GM23338 (cell line): ENCODE measurements at regions not wholly inside any gene's neighbourhood (a gene's known extent, or its start where the extent isn't known, plus 50 kb on each side); places are given as distances from the start of the nearest gene placed in this dataset.

Experiments
- ATAC-seq: fragments of 200-7000 bp; cut with Tn5 transposase; 3 replicates; pipeline ENCODE4 v1.9.1; 2020
- DNase-seq: peaks from one replicate; pipeline ENCODE4 v3.0.0-alpha.2; 2015; ENCODE audit warnings: low spot score
- H2AFZ ChIP-seq: fragments of 200-600 bp; sonication (generic); 2 replicates; pipeline ENCODE4 v1.8.0; 2016; ENCODE audit warnings: antibody characterized with exemption, mild to moderate bottlenecking, moderate library complexity
- H3F3A ChIP-seq: fragments of 200-600 bp; sonication (generic); replicated peaks from 2 replicates; pipeline ENCODE4 v1.8.0; 2017; ENCODE audit warnings: antibody characterized with exemption, mixed run types, low read depth
- H3K27ac ChIP-seq: fragments of 200-600 bp; sonication (generic); 2 replicates; pipeline ENCODE4 v1.6.1; 2016; ENCODE audit warnings: low read depth
- H3K27me3 ChIP-seq: fragments of 200-600 bp; sonication (generic); 2 replicates; pipeline ENCODE4 v1.8.0; 2016; ENCODE audit warnings: mild to moderate bottlenecking, mixed run types, moderate library complexity; ENCODE audit not compliant: insufficient read depth
- H3K36me3 ChIP-seq: fragments of 200-600 bp; sonication (generic); 2 replicates; pipeline ENCODE4 v1.8.0; 2016; ENCODE audit warnings: mild to moderate bottlenecking; ENCODE audit not compliant: insufficient read depth
- H3K4me1 ChIP-seq: fragments of 200-600 bp; sonication (generic); 2 replicates; pipeline ENCODE4 v1.8.0; 2016; ENCODE audit warnings: mild to moderate bottlenecking, moderate library complexity; ENCODE audit not compliant: insufficient read depth
- H3K4me2 ChIP-seq: fragments of 200-600 bp; sonication (generic); 2 replicates; pipeline ENCODE4 v1.7.1; 2017; ENCODE audit warnings: mixed run types
- H3K4me3 ChIP-seq: fragments of 200-600 bp; sonication (generic); 2 replicates; pipeline ENCODE4 v1.6.1; 2016; ENCODE audit warnings: mixed run types
- H3K79me2 ChIP-seq: fragments of 200-600 bp; sonication (generic); replicated peaks from 2 replicates; pipeline ENCODE4 v1.8.0; 2017; ENCODE audit warnings: mild to moderate bottlenecking; ENCODE audit not compliant: insufficient read depth
- H3K9me2 ChIP-seq: fragments of 200-600 bp; sonication (generic); 2 replicates; pipeline ENCODE4 v1.8.0; 2017; ENCODE audit not compliant: insufficient read depth
- H4K20me1 ChIP-seq: fragments of 200-600 bp; sonication (generic); replicated peaks from 2 replicates; pipeline ENCODE4 v1.8.0; 2017; ENCODE audit warnings: mild to moderate bottlenecking; ENCODE audit not compliant: insufficient read depth
- H3K27ac Mint-ChIP-seq: 2 replicates; pipeline ENCODE4 v1.8.0; 2020; ENCODE audit warnings: inconsistent platforms, mild to moderate bottlenecking, moderate library complexity, mixed read lengths
- H3K27me3 Mint-ChIP-seq: 3 replicates; pipeline ENCODE4 v1.8.0; 2022; ENCODE audit warnings: low read depth, mild to moderate bottlenecking, moderate library complexity, mixed read lengths, inconsistent platforms; ENCODE audit not compliant: insufficient read depth, poor library complexity
- H3K36me3 Mint-ChIP-seq: 3 replicates; pipeline ENCODE4 v1.8.0; 2021; ENCODE audit warnings: low read depth, mild to moderate bottlenecking, inconsistent platforms, moderate library complexity, mixed read lengths
- H3K4me1 Mint-ChIP-seq: 3 replicates; pipeline ENCODE4 v1.8.0; 2020; ENCODE audit warnings: mild to moderate bottlenecking, inconsistent platforms, mixed read lengths
- H3K4me3 Mint-ChIP-seq: 3 replicates; pipeline ENCODE4 v1.8.0; 2021; ENCODE audit warnings: moderate library complexity, mild to moderate bottlenecking, inconsistent platforms, mixed read lengths
- H3K9me3 Mint-ChIP-seq: 3 replicates; pipeline ENCODE4 v1.8.0; 2020; ENCODE audit warnings: moderate library complexity, mild to moderate bottlenecking, inconsistent platforms, mixed read lengths
- CREB1 ChIP-seq: fragments of 250-450 bp; sonication (Bioruptor Pico); IDR thresholded peaks from 2 replicates; pipeline ENCODE4 v1.5.0; 2020; ENCODE audit warnings: low read depth, mild to moderate bottlenecking, moderate library complexity
- CTCF ChIP-seq, 2 experiments: fragments of 200-600 bp in 1 of 2; sonication (generic) in 1 of 2; conservative IDR thresholded peaks; 2 replicates each; pipeline versions ENCODE4 v1.5.1 to v1.6.1; 2016 to 2017; ENCODE audit warnings: antibody characterized with exemption in 2 of 2, low read depth in 2 of 2, mild to moderate bottlenecking in 2 of 2, moderate library complexity in 1 of 2
- ETS1 ChIP-seq: IDR thresholded peaks from 2 replicates; pipeline ENCODE4 v1.6.1; 2016; ENCODE audit warnings: antibody characterized with exemption
- EZH2 ChIP-seq: fragments of 200-600 bp; sonication (generic); IDR thresholded peaks from one replicate; pipeline ENCODE4 v1.8.0; 2017; ENCODE audit warnings: antibody characterized with exemption, mild to moderate bottlenecking, low read depth; ENCODE audit not compliant: unreplicated experiment
- EZH2phosphoT487 ChIP-seq: fragments of 200-600 bp; sonication (generic); IDR thresholded peaks from one replicate; pipeline ENCODE4 v1.8.1; 2018; ENCODE audit warnings: antibody characterized with exemption; ENCODE audit not compliant: unreplicated experiment
- JUNB ChIP-seq: IDR thresholded peaks from one replicate; pipeline ENCODE4 v1.6.1; 2016; ENCODE audit warnings: antibody characterized with exemption; ENCODE audit not compliant: unreplicated experiment
- NANOG ChIP-seq: IDR thresholded peaks from 2 replicates; pipeline ENCODE4 v1.6.1; 2016; ENCODE audit warnings: antibody characterized with exemption, borderline replicate concordance
- POLR2AphosphoS5 ChIP-seq: IDR thresholded peaks from 2 replicates; pipeline ENCODE4 v1.6.1; 2016; ENCODE audit warnings: antibody characterized with exemption, low read depth
- STAT1 ChIP-seq: IDR thresholded peaks from one replicate; pipeline ENCODE4 v1.6.1; 2016; ENCODE audit warnings: antibody characterized with exemption; ENCODE audit not compliant: unreplicated experiment
- ZNF114 ChIP-seq: fragments of 250-450 bp; sonication (Bioruptor Pico); IDR thresholded peaks from 2 replicates; pipeline ENCODE4 v1.5.0; 2020; ENCODE audit warnings: mild to moderate bottlenecking, moderate library complexity
- ZNF462 ChIP-seq: fragments of 250-450 bp; sonication (Bioruptor Pico); IDR thresholded peaks from 2 replicates; pipeline ENCODE4 v1.5.0; 2020; ENCODE audit warnings: mild to moderate bottlenecking, moderate library complexity
- TF ChIP-seq, protein P1 (sequence below): IDR thresholded peaks from one replicate; pipeline ENCODE4 v1.6.1; 2018; ENCODE audit warnings: antibody characterized with exemption; ENCODE audit not compliant: unreplicated experiment

- TF ChIP-seq CTCF (conservative IDR thresholded peaks at IDR 0.05; ENCODE audit: low read depth in 2 of 2) (no peak), ETS1 (no peak)
Observed at GRCh38 chr19:28207244-28207643, 1005.7 kb downstream of the UQCRFS1 start (continued).

GRCh38 chr19:28201462-28201943, 1011.4 kb downstream of the UQCRFS1 start:
- Mint-ChIP-seq H3K9me3 (peaks cover 6% of the 10 kb centered on the region; the same call in 2 of the 3 replicates), H3K27me3 (peaks cover 2% of the 10 kb centered on the region), H3K36me3 (no peaks in the 10 kb centered on the region; the same call in 2 of the 3 replicates), H3K4me3 (no peak overlapping the region), H3K4me1 (peaks cover 4% of the 10 kb centered on the region; the same call in 1 of the 3 replicates), H3K27ac (no peak overlapping the region)
- H3K27ac ChIP-seq: no peak overlapping the region
- H3K9me2 ChIP-seq: peaks cover 7% of the 10 kb centered on the region
- H3F3A ChIP-seq: no peaks in the 10 kb centered on the region
- H2AFZ ChIP-seq: no peak overlapping the region
- H3K4me1 ChIP-seq: no peaks in the 10 kb centered on the region
- no peaks in the 10 kb centered on the region for H4K20me1 ChIP-seq
- DNase-seq (no peak), ATAC-seq (no peak)
- H3K36me3 ChIP-seq: no peaks in the 10 kb centered on the region
- H3K79me2 ChIP-seq: no peaks in the 10 kb centered on the region
- no peak overlapping the region for H3K4me3 ChIP-seq
- H3K4me2 ChIP-seq: no peak overlapping the region
- H3K27me3 ChIP-seq: no peaks in the 10 kb centered on the region
- TF ChIP-seq NANOG (no peak), EZH2phosphoT487 (no peak), ZNF462 (CRISPR knock-in tag) (no peak), EZH2 (no peak), JUNB (no peak), ZNF114 (no peak), ETS1 (no peak), STAT1 (no peak), CREB1 (CRISPR knock-in tag) (no peak), POLR2AphosphoS5 (no peak)
- TF ChIP-seq, protein P1, sequence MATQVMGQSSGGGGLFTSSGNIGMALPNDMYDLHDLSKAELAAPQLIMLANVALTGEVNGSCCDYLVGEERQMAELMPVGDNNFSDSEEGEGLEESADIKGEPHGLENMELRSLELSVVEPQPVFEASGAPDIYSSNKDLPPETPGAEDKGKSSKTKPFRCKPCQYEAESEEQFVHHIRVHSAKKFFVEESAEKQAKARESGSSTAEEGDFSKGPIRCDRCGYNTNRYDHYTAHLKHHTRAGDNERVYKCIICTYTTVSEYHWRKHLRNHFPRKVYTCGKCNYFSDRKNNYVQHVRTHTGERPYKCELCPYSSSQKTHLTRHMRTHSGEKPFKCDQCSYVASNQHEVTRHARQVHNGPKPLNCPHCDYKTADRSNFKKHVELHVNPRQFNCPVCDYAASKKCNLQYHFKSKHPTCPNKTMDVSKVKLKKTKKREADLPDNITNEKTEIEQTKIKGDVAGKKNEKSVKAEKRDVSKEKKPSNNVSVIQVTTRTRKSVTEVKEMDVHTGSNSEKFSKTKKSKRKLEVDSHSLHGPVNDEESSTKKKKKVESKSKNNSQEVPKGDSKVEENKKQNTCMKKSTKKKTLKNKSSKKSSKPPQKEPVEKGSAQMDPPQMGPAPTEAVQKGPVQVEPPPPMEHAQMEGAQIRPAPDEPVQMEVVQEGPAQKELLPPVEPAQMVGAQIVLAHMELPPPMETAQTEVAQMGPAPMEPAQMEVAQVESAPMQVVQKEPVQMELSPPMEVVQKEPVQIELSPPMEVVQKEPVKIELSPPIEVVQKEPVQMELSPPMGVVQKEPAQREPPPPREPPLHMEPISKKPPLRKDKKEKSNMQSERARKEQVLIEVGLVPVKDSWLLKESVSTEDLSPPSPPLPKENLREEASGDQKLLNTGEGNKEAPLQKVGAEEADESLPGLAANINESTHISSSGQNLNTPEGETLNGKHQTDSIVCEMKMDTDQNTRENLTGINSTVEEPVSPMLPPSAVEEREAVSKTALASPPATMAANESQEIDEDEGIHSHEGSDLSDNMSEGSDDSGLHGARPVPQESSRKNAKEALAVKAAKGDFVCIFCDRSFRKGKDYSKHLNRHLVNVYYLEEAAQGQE: no peak
